PC-9 (cell line): ENCODE measurements at regions not wholly inside any gene's neighbourhood (a gene's known extent, or its start where the extent isn't known, plus 50 kb on each side); places are given as distances from the start of the nearest gene placed in this dataset.

Experiments
- BruUV-seq: library from RNA; stranded (reverse); fragments of 400-500 nt; replicated peaks from 2 replicates; lab custom pipeline; 2021; lab: Mats Ljungman, UMichigan
- CTCF ChIA-PET: fragments of 300-600 bp; sonication (Branson Sonifier 250); formaldehyde crosslinking; loops from one replicate; lab custom pipeline; 2022; ENCODE audit warnings: antibody characterized with exemption; lab: Charles Lee
- POLR2A ChIA-PET: fragments of 300-600 bp; sonication (Branson Sonifier 250); formaldehyde crosslinking; loops from one replicate; lab custom pipeline; 2022; ENCODE audit warnings: antibody characterized with exemption; ENCODE audit not compliant: unreplicated experiment; lab: Charles Lee
- DNase-seq, 2 experiments: peaks; one replicate each; pipeline versions ENCODE4 v3.0.0 to v3.0.0-alpha.2; 2015 to 2022; ENCODE audit warnings: mixed read lengths in 1 of 2
- H2AFZ ChIP-seq: fragments of 200-600 bp; sonication (generic); 2 replicates; pipeline ENCODE4 v1.8.1; 2017; ENCODE audit warnings: antibody characterized with exemption
- H3F3A ChIP-seq: fragments of 200-600 bp; sonication (generic); 2 replicates; pipeline ENCODE4 v1.8.1; 2017; ENCODE audit warnings: antibody characterized with exemption, mild to moderate bottlenecking, low read depth; ENCODE audit not compliant: insufficient read depth
- H3K27ac ChIP-seq: fragments of 200-600 bp; sonication (generic); 2 replicates; pipeline ENCODE4 v1.6.1; 2016; ENCODE audit warnings: mixed run types
- H3K27me3 ChIP-seq: fragments of 200-600 bp; sonication (generic); 2 replicates; pipeline ENCODE4 v1.6.1; 2016; ENCODE audit warnings: low read depth, mixed run types; ENCODE audit not compliant: insufficient read depth
- H3K36me3 ChIP-seq: fragments of 200-600 bp; sonication (generic); 2 replicates; pipeline ENCODE4 v1.6.1; 2016; ENCODE audit warnings: low read depth, mixed run types
- H3K4me1 ChIP-seq: fragments of 200-600 bp; sonication (generic); replicated peaks from 2 replicates; pipeline ENCODE4 v1.6.1; 2016; ENCODE audit warnings: mixed run types; ENCODE audit not compliant: insufficient read depth
- H3K4me2 ChIP-seq: fragments of 200-600 bp; sonication (generic); 2 replicates; pipeline ENCODE4 v1.6.1; 2017; ENCODE audit warnings: mixed run types
- H3K4me3 ChIP-seq: fragments of 200-600 bp; sonication (generic); 2 replicates; pipeline ENCODE4 v1.6.1; 2016; ENCODE audit warnings: mixed run types
- H3K79me2 ChIP-seq: fragments of 200-600 bp; sonication (generic); 2 replicates; pipeline ENCODE4 v1.6.1; 2017; ENCODE audit warnings: low read depth, mixed run types
- H3K9me2 ChIP-seq: fragments of 200-600 bp; sonication (generic); 2 replicates; pipeline ENCODE4 v1.8.1; 2017; ENCODE audit warnings: mild to moderate bottlenecking; ENCODE audit not compliant: insufficient read depth
- H3K9me3 ChIP-seq: fragments of 200-600 bp; sonication (generic); 2 replicates; pipeline ENCODE4 v1.8.1; 2016; ENCODE audit warnings: low read depth; ENCODE audit not compliant: insufficient read depth
- H4K20me1 ChIP-seq: fragments of 200-600 bp; sonication (generic); 2 replicates; pipeline ENCODE4 v1.8.1; 2017; ENCODE audit not compliant: insufficient read depth
- CTCF ChIP-seq: fragments of 200-600 bp; sonication (generic); conservative IDR thresholded peaks from 2 replicates; pipeline ENCODE4 v1.6.1; 2017; ENCODE audit warnings: mixed run types, antibody characterized with exemption, mild to moderate bottlenecking, moderate library complexity
- EZH2 ChIP-seq: fragments of 200-600 bp; sonication (generic); IDR thresholded peaks from 2 replicates; pipeline ENCODE4 v1.8.0; 2017; ENCODE audit warnings: antibody characterized with exemption, low read depth
- intact Hi-C: fragments of 100-400 bp; cut with micrococcal nuclease; formaldehyde crosslinking; loops from one replicate; pipeline ENCODE4 v1.10.0; 2022; ENCODE audit not compliant: unreplicated experiment

- H3K27ac ChIP-seq, result no peak overlapping the region
- no TSS peak for BruUV-seq
- ChIA-PET CTCF (no interaction called here), POLR2A (no interaction called here)
- H3K79me2 ChIP-seq, result no peaks in the 10 kb centered on the region
- no peaks in the 10 kb centered on the region for H3K9me2 ChIP-seq
- no peaks in the 10 kb centered on the region for H3K27me3 ChIP-seq
- H2AFZ ChIP-seq, result no peak overlapping the region
- no peaks in the 10 kb centered on the region for H3K4me1 ChIP-seq
- no peaks in the 10 kb centered on the region for H3F3A ChIP-seq
- H3K36me3 ChIP-seq, result no peaks in the 10 kb centered on the region
- no peak overlapping the region for H3K4me3 ChIP-seq
- DNase-seq, result no peak
- no peak overlapping the region for H3K4me2 ChIP-seq
- TF ChIP-seq CTCF (no peak), EZH2 (no peak)
- H3K9me3 ChIP-seq, result no peaks in the 10 kb centered on the region
- intact Hi-C loops, result no loop called here
- H4K20me1 ChIP-seq, result no peaks in the 10 kb centered on the region
These were observed 427.6 kb upstream of the DCC start for GRCh38 chr18:51912381-51912780.

GRCh38 chr18:51915176-51915575 is 424.8 kb upstream of the DCC start:
- intact Hi-C loops, result no loop called here
- Histone ChIP-seq H2AFZ (no peak overlapping the region), H3K36me3 (no peaks in the 10 kb centered on the region), H3K27me3 (no peaks in the 10 kb centered on the region), H3F3A (no peaks in the 10 kb centered on the region), H3K9me3 (no peaks in the 10 kb centered on the region), H3K9me2 (no peaks in the 10 kb centered on the region; the same call in 1 of the 2 replicates), H4K20me1 (no peaks in the 10 kb centered on the region), H3K4me1 (no peaks in the 10 kb centered on the region), H3K79me2 (no peaks in the 10 kb centered on the region), H3K27ac (no peak overlapping the region), H3K4me2 (no peak overlapping the region), H3K4me3 (no peak overlapping the region)
- CTCF ChIA-PET, result no interaction called here
- POLR2A ChIA-PET, result interaction anchor here (0.6 kb wide), 1 partner anchor 1177 kb away, joined by 5 read pairs; no protein-coding TSS in a partner anchor
- no TSS peak for BruUV-seq
- DNase-seq, result no peak
- TF ChIP-seq EZH2, result no peak
- no peak for TF ChIP-seq CTCF

GRCh38 chr18:51921862-51922261 is 418.1 kb upstream of the DCC start:
- ChIA-PET POLR2A (no interaction called here), CTCF (no interaction called here)
- no peak overlapping the region for H3K4me2 ChIP-seq
- no peak overlapping the region for H2AFZ ChIP-seq
- H3F3A ChIP-seq, result no peaks in the 10 kb centered on the region
- no peak for TF ChIP-seq EZH2
- TF ChIP-seq CTCF, result no peak
- no peak overlapping the region for H3K4me3 ChIP-seq
- H4K20me1 ChIP-seq, result no peaks in the 10 kb centered on the region
- intact Hi-C loops, result no loop called here
- H3K27ac ChIP-seq, result no peak overlapping the region
- H3K9me2 ChIP-seq, result no peaks in the 10 kb centered on the region; the same call in 1 of the 2 replicates
- no peaks in the 10 kb centered on the region for H3K27me3 ChIP-seq
- BruUV-seq, result no TSS peak
- H3K36me3 ChIP-seq, result no peaks in the 10 kb centered on the region
- H3K79me2 ChIP-seq, result no peaks in the 10 kb centered on the region
- DNase-seq, result no peak
- no peaks in the 10 kb centered on the region for H3K4me1 ChIP-seq
- no peaks in the 10 kb centered on the region for H3K9me3 ChIP-seq
